OCI-LY3 (cell line): ENCODE measurements at regions not wholly inside any gene's neighbourhood (a gene's known extent, or its start where the extent isn't known, plus 50 kb on each side); places are given as distances from the start of the nearest gene placed in this dataset.

ENCODE experiments used
- H2AFZ ChIP-seq: fragments of 200-600, 300-600 bp; shearing (Covaris generic); 2 replicates; pipeline ENCODE4 v1.6.0; 2014; ENCODE audit warnings: antibody characterized with exemption, low read depth, low read length
- H3K27ac ChIP-seq: fragments of 200-600, 300-600 bp; sonication (generic); 2 replicates; pipeline ENCODE4 v1.5.1; 2014; ENCODE audit warnings: mild to moderate bottlenecking, low read length, moderate library complexity, mixed read lengths
- H3K27me3 ChIP-seq: fragments of 200-600, 300-600 bp; sonication (generic); 2 replicates; pipeline ENCODE4 v1.6.1; 2014; ENCODE audit warnings: low read depth, low read length, mixed read lengths
- H3K36me3 ChIP-seq: fragments of 200-600, 300-600 bp; sonication (generic); replicated peaks from 2 replicates; pipeline ENCODE3; 2014; ENCODE audit warnings: low read depth, low read length, mixed read lengths
- H3K4me1 ChIP-seq: fragments of 300-600, 200-600 bp; sonication (generic); 2 replicates; pipeline ENCODE4 v1.6.1; 2014; ENCODE audit warnings: low read length, mixed read lengths
- H3K4me2 ChIP-seq: fragments of 200-600, 300-600 bp; sonication (generic); 2 replicates; pipeline ENCODE4 v1.6.1; 2014; ENCODE audit warnings: low read length, mixed read lengths
- H3K4me3 ChIP-seq: fragments of 300-600, 200-600 bp; sonication (generic); 2 replicates; pipeline ENCODE4 v1.5.1; 2014; ENCODE audit warnings: antibody characterized with exemption, mild to moderate bottlenecking, low read length, moderate library complexity
- H3K79me2 ChIP-seq: fragments of 300-600, 200-600 bp; shearing (Covaris generic); 2 replicates; pipeline ENCODE4 v1.6.1; 2014; ENCODE audit warnings: mild to moderate bottlenecking, low read length, mixed read lengths
- H3K9ac ChIP-seq: fragments of 300-600, 200-600 bp; shearing (Covaris generic); 2 replicates; pipeline ENCODE4 v1.6.0; 2014; ENCODE audit warnings: mild to moderate bottlenecking, low read length, moderate library complexity
- H3K9me3 ChIP-seq: fragments of 200-600, 300-600 bp; shearing (Covaris generic); 2 replicates; pipeline ENCODE4 v1.6.1; 2014; ENCODE audit warnings: low read length, mixed read lengths; ENCODE audit not compliant: insufficient read depth
- H4K20me1 ChIP-seq: fragments of 200-600, 300-600 bp; sonication (generic); 2 replicates; pipeline ENCODE4 v1.6.1; 2016; ENCODE audit warnings: low read length, mixed read lengths; ENCODE audit not compliant: insufficient read depth
- EZH2phosphoT487 ChIP-seq: fragments of 200-600 bp; shearing (Covaris generic); IDR thresholded peaks from 2 replicates; pipeline ENCODE4 v1.6.1; 2018; ENCODE audit warnings: antibody characterized with exemption, mixed run types, low read depth
- TF ChIP-seq, protein P1 (sequence below): fragments of 200-600, 300-600 bp; sonication (generic); IDR thresholded peaks from 2 replicates; pipeline ENCODE4 v1.5.1; 2014; ENCODE audit warnings: antibody characterized with exemption, low read length, low read depth

GRCh38 chr2:16015903-16016265 lies 75.5 kb downstream of the MYCN start:
- peaks cover 14% of the 10 kb centered on the region; the same call in 1 of the 2 replicates for H3K27me3 ChIP-seq
- no peaks in the 10 kb centered on the region for H3K9me3 ChIP-seq
- H3K4me3 ChIP-seq = no peak overlapping the region
- H3K79me2 ChIP-seq = no peaks in the 10 kb centered on the region
- H3K36me3 ChIP-seq = no peaks in the 10 kb centered on the region
- H3K4me1 ChIP-seq = no peaks in the 10 kb centered on the region
- no peak for TF ChIP-seq EZH2phosphoT487
- TF ChIP-seq, protein P1, sequence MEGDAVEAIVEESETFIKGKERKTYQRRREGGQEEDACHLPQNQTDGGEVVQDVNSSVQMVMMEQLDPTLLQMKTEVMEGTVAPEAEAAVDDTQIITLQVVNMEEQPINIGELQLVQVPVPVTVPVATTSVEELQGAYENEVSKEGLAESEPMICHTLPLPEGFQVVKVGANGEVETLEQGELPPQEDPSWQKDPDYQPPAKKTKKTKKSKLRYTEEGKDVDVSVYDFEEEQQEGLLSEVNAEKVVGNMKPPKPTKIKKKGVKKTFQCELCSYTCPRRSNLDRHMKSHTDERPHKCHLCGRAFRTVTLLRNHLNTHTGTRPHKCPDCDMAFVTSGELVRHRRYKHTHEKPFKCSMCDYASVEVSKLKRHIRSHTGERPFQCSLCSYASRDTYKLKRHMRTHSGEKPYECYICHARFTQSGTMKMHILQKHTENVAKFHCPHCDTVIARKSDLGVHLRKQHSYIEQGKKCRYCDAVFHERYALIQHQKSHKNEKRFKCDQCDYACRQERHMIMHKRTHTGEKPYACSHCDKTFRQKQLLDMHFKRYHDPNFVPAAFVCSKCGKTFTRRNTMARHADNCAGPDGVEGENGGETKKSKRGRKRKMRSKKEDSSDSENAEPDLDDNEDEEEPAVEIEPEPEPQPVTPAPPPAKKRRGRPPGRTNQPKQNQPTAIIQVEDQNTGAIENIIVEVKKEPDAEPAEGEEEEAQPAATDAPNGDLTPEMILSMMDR = no peak
- H4K20me1 ChIP-seq = no peaks in the 10 kb centered on the region
- H2AFZ ChIP-seq = no peak overlapping the region
- H3K9ac ChIP-seq = no peak overlapping the region
- H3K4me2 ChIP-seq = no peak overlapping the region
- no peak overlapping the region for H3K27ac ChIP-seq

DNA sequence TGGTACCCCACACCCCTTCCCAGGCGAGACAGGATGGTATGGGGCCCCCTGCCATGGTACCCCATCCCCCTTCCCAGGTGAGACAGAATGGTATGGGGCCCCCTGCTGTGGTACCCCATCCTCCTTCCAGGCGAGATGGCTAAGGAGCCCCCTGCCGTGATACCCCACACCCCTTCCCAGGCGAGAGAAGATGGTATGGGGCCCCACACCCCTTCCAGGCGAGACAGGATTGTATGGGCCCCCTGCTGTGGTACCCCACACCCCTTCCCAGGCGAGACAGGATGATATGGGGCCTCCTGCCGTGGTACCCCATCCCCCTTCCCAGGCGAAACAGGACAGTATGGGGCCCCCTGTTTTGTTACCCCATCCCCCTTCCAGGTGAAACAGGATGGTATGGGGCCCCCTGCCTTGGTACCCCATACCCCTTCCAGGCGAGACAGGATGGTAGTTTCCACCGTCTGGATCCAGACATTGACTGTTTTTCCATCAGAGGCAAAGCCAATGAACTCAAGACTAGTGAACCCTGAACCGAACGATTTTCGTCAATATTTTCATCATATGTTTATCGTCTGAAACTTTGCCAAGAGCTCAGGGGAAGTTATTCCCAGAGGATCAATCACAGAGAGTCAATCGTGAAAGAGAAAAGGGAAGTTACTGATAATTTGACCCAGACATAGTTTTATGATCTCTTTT lies 75.0 kb downstream of the MYCN start:
- H4K20me1 ChIP-seq = no peaks in the 10 kb centered on the region
- no peaks in the 10 kb centered on the region for H3K9me3 ChIP-seq
- H3K27me3 ChIP-seq = peaks cover 18% of the 10 kb centered on the region; the same call in 1 of the 2 replicates
- H3K36me3 ChIP-seq = no peaks in the 10 kb centered on the region
- H3K27ac ChIP-seq = no peak overlapping the region
- H3K4me3 ChIP-seq = no peak overlapping the region
- no peaks in the 10 kb centered on the region for H3K79me2 ChIP-seq
- no peak for TF ChIP-seq EZH2phosphoT487
- TF ChIP-seq, protein P1 = no peak
- H3K4me1 ChIP-seq = no peaks in the 10 kb centered on the region
- no peak overlapping the region for H3K9ac ChIP-seq
- H3K4me2 ChIP-seq = no peak overlapping the region
- H2AFZ ChIP-seq = no peak overlapping the region

DNA sequence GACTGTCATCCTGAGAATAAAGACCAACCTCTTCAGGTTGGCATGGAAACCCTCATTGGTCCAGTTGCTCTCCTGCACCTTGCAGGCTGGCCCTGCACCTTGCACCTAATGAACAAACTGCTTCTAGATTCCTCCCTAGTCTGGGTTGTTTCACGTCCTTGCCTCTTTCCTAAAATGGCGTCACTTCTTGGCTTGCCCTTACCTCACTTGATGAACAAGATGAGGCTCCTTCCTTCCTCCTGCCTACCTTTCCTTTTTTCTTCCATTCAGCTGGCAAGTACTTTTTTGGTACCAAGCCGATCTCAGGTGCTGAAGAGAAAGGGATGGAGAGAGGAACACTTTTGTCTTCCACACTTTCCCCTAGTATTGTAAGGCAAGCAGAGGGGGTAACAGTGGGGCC lies 74.5 kb downstream of the MYCN start:
- H3K4me3 ChIP-seq = no peak overlapping the region
- H3K79me2 ChIP-seq = no peaks in the 10 kb centered on the region
- no peak overlapping the region for H2AFZ ChIP-seq
- H3K36me3 ChIP-seq = no peaks in the 10 kb centered on the region
- TF ChIP-seq, protein P1 = no peak
- no peak for TF ChIP-seq EZH2phosphoT487
- H3K9me3 ChIP-seq = no peaks in the 10 kb centered on the region
- no peak overlapping the region for H3K27ac ChIP-seq
- H3K4me1 ChIP-seq = no peaks in the 10 kb centered on the region
- H3K9ac ChIP-seq = no peak overlapping the region
- H3K4me2 ChIP-seq = no peak overlapping the region
- H3K27me3 ChIP-seq = peaks cover 20% of the 10 kb centered on the region; the same call in 1 of the 2 replicates
- H4K20me1 ChIP-seq = no peaks in the 10 kb centered on the region

GRCh38 chr2:16014041-16014787 lies 73.9 kb downstream of the MYCN start:
- no peaks in the 10 kb centered on the region for H3K4me1 ChIP-seq
- H3K27ac ChIP-seq = no peak overlapping the region
- no peak overlapping the region for H3K9ac ChIP-seq
- H3K27me3 ChIP-seq = peaks cover 15% of the 10 kb centered on the region; the same call in 1 of the 2 replicates
- H2AFZ ChIP-seq = no peak overlapping the region
- H3K4me2 ChIP-seq = no peak overlapping the region
- no peaks in the 10 kb centered on the region for H4K20me1 ChIP-seq
- H3K79me2 ChIP-seq = no peaks in the 10 kb centered on the region
- no peak overlapping the region for H3K4me3 ChIP-seq
- no peak for TF ChIP-seq EZH2phosphoT487
- TF ChIP-seq, protein P1 = no peak
- no peaks in the 10 kb centered on the region for H3K9me3 ChIP-seq
- H3K36me3 ChIP-seq = no peaks in the 10 kb centered on the region
